WTC11 (cell line): ENCODE measurements at regions not wholly inside any gene's neighbourhood (a gene's known extent, or its start where the extent isn't known, plus 50 kb on each side); places are given as distances from the start of the nearest gene placed in this dataset.

Source experiments
- GABPB1 ChIP-seq: sonication (generic); formaldehyde crosslinking; IDR thresholded peaks from 2 replicates; pipeline ENCODE4 v1.8.1; 2023; ENCODE audit warnings: mild to moderate bottlenecking, missing genetic modification reagents
- JUN ChIP-seq: sonication (generic); formaldehyde crosslinking; IDR thresholded peaks from 2 replicates; pipeline ENCODE4 v1.8.0; 2023; ENCODE audit warnings: mild to moderate bottlenecking, missing genetic modification reagents
- SOX15 ChIP-seq: fragments of 250-450 bp; sonication (Bioruptor Pico); IDR thresholded peaks from 2 replicates; pipeline ENCODE4 v1.9.0; 2021; ENCODE audit warnings: mild to moderate bottlenecking
- TEAD4 ChIP-seq: sonication (generic); formaldehyde crosslinking; IDR thresholded peaks from 2 replicates; pipeline ENCODE4 v1.8.0; 2022; ENCODE audit warnings: mild to moderate bottlenecking, missing genetic modification reagents
- TF ChIP-seq, protein P1 (sequence below): fragments of 200-600 bp; IDR thresholded peaks from 2 replicates; pipeline ENCODE4 v1.8.0; 2022; ENCODE audit warnings: antibody characterized with exemption
- TF ChIP-seq, protein P2 (sequence below): sonication (generic); formaldehyde crosslinking; IDR thresholded peaks from 2 replicates; pipeline ENCODE4 v1.8.1; 2023; ENCODE audit warnings: mild to moderate bottlenecking, missing genetic modification reagents
- TF ChIP-seq, protein P3 (sequence below): sonication (generic); formaldehyde crosslinking; IDR thresholded peaks from 2 replicates; pipeline ENCODE4 v1.8.0; 2022; ENCODE audit warnings: missing genetic modification reagents
- TF ChIP-seq, protein P4 (sequence below): sonication (generic); formaldehyde crosslinking; conservative IDR thresholded peaks from 2 replicates; pipeline ENCODE4 v1.8.1; 2023; ENCODE audit warnings: mild to moderate bottlenecking, low read depth, missing genetic modification reagents, moderate library complexity
- TF ChIP-seq, protein P5 (sequence below): sonication (generic); formaldehyde crosslinking; IDR thresholded peaks from 2 replicates; pipeline ENCODE4 v1.8.1; 2022; ENCODE audit warnings: mild to moderate bottlenecking, moderate library complexity, missing genetic modification reagents
- TF ChIP-seq, protein P6 (sequence below): sonication (generic); formaldehyde crosslinking; IDR thresholded peaks from 2 replicates; pipeline ENCODE4 v1.8.0; 2023; ENCODE audit warnings: missing genetic modification reagents
- TF ChIP-seq, protein P7 (sequence below): sonication (generic); formaldehyde crosslinking; IDR thresholded peaks from 2 replicates; pipeline ENCODE4 v1.8.1; 2023; ENCODE audit warnings: mild to moderate bottlenecking, missing genetic modification reagents, borderline replicate concordance
- TF ChIP-seq, protein P8 (sequence below): sonication (generic); formaldehyde crosslinking; IDR thresholded peaks from 2 replicates; pipeline ENCODE4 v1.8.0; 2022; ENCODE audit warnings: mild to moderate bottlenecking, missing genetic modification reagents

DNA sequence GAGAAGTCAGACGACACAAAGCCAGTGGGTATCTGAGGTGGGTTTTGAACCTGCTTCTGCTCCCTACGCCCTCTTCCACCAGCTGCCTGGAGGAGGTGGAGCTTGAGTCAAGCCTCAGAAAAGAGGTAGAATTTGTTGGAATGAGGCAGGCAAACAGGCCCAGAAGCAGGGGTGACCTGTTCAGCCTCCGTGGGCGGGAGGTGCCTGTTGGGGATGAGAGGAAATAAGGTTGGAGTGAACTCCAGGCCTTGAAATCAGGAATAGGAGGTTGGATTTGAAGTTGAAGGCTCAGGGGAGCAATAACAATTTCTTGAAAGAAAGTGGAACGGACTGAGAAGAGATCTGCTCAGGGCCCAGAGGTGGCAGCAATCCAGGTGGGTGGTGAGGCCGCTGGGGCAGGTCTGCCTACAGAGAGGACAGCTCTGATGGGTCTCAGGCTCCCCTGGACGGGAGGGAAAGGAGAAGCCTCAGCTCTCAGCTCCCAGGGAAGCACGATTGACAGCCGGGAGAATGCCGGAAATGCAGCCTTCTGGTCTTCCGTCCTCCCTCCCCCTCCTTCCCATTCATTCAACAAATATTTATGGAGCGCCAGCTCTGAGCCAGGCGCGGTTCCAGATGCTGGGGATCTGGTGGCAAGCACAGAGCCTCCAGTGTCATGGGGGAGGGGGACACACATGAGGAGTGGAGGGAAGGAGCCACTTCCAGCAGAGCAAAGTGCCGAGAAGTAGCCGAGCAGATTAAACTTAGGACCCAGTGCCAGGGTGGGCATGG lies 61.9 kb upstream of the CIBAR2 start:
- TF ChIP-seq, protein P1, sequence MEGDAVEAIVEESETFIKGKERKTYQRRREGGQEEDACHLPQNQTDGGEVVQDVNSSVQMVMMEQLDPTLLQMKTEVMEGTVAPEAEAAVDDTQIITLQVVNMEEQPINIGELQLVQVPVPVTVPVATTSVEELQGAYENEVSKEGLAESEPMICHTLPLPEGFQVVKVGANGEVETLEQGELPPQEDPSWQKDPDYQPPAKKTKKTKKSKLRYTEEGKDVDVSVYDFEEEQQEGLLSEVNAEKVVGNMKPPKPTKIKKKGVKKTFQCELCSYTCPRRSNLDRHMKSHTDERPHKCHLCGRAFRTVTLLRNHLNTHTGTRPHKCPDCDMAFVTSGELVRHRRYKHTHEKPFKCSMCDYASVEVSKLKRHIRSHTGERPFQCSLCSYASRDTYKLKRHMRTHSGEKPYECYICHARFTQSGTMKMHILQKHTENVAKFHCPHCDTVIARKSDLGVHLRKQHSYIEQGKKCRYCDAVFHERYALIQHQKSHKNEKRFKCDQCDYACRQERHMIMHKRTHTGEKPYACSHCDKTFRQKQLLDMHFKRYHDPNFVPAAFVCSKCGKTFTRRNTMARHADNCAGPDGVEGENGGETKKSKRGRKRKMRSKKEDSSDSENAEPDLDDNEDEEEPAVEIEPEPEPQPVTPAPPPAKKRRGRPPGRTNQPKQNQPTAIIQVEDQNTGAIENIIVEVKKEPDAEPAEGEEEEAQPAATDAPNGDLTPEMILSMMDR: no peak
- TF ChIP-seq JUN: no peak
- no peak for TF ChIP-seq TEAD4 (CRISPR knock-in tag)
- TF ChIP-seq GABPB1 (CRISPR knock-in tag): no peak
- TF ChIP-seq, protein P2, sequence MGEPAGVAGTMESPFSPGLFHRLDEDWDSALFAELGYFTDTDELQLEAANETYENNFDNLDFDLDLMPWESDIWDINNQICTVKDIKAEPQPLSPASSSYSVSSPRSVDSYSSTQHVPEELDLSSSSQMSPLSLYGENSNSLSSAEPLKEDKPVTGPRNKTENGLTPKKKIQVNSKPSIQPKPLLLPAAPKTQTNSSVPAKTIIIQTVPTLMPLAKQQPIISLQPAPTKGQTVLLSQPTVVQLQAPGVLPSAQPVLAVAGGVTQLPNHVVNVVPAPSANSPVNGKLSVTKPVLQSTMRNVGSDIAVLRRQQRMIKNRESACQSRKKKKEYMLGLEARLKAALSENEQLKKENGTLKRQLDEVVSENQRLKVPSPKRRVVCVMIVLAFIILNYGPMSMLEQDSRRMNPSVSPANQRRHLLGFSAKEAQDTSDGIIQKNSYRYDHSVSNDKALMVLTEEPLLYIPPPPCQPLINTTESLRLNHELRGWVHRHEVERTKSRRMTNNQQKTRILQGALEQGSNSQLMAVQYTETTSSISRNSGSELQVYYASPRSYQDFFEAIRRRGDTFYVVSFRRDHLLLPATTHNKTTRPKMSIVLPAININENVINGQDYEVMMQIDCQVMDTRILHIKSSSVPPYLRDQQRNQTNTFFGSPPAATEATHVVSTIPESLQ: no peak
- TF ChIP-seq, protein P3, sequence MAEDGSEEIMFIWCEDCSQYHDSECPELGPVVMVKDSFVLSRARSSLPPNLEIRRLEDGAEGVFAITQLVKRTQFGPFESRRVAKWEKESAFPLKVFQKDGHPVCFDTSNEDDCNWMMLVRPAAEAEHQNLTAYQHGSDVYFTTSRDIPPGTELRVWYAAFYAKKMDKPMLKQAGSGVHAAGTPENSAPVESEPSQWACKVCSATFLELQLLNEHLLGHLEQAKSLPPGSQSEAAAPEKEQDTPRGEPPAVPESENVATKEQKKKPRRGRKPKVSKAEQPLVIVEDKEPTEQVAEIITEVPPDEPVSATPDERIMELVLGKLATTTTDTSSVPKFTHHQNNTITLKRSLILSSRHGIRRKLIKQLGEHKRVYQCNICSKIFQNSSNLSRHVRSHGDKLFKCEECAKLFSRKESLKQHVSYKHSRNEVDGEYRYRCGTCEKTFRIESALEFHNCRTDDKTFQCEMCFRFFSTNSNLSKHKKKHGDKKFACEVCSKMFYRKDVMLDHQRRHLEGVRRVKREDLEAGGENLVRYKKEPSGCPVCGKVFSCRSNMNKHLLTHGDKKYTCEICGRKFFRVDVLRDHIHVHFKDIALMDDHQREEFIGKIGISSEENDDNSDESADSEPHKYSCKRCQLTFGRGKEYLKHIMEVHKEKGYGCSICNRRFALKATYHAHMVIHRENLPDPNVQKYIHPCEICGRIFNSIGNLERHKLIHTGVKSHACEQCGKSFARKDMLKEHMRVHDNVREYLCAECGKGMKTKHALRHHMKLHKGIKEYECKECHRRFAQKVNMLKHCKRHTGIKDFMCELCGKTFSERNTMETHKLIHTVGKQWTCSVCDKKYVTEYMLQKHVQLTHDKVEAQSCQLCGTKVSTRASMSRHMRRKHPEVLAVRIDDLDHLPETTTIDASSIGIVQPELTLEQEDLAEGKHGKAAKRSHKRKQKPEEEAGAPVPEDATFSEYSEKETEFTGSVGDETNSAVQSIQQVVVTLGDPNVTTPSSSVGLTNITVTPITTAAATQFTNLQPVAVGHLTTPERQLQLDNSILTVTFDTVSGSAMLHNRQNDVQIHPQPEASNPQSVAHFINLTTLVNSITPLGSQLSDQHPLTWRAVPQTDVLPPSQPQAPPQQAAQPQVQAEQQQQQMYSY: no peak
- TF ChIP-seq, protein P4, sequence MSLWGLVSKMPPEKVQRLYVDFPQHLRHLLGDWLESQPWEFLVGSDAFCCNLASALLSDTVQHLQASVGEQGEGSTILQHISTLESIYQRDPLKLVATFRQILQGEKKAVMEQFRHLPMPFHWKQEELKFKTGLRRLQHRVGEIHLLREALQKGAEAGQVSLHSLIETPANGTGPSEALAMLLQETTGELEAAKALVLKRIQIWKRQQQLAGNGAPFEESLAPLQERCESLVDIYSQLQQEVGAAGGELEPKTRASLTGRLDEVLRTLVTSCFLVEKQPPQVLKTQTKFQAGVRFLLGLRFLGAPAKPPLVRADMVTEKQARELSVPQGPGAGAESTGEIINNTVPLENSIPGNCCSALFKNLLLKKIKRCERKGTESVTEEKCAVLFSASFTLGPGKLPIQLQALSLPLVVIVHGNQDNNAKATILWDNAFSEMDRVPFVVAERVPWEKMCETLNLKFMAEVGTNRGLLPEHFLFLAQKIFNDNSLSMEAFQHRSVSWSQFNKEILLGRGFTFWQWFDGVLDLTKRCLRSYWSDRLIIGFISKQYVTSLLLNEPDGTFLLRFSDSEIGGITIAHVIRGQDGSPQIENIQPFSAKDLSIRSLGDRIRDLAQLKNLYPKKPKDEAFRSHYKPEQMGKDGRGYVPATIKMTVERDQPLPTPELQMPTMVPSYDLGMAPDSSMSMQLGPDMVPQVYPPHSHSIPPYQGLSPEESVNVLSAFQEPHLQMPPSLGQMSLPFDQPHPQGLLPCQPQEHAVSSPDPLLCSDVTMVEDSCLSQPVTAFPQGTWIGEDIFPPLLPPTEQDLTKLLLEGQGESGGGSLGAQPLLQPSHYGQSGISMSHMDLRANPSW (CRISPR knock-in tag): no peak
- TF ChIP-seq SOX15 (CRISPR knock-in tag): no peak
- TF ChIP-seq, protein P5, sequence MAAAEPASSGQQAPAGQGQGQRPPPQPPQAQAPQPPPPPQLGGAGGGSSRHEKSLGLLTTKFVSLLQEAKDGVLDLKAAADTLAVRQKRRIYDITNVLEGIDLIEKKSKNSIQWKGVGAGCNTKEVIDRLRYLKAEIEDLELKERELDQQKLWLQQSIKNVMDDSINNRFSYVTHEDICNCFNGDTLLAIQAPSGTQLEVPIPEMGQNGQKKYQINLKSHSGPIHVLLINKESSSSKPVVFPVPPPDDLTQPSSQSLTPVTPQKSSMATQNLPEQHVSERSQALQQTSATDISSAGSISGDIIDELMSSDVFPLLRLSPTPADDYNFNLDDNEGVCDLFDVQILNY (CRISPR knock-in tag): no peak
- TF ChIP-seq, protein P6, sequence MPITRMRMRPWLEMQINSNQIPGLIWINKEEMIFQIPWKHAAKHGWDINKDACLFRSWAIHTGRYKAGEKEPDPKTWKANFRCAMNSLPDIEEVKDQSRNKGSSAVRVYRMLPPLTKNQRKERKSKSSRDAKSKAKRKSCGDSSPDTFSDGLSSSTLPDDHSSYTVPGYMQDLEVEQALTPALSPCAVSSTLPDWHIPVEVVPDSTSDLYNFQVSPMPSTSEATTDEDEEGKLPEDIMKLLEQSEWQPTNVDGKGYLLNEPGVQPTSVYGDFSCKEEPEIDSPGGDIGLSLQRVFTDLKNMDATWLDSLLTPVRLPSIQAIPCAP (CRISPR knock-in tag): no peak
- TF ChIP-seq, protein P7, sequence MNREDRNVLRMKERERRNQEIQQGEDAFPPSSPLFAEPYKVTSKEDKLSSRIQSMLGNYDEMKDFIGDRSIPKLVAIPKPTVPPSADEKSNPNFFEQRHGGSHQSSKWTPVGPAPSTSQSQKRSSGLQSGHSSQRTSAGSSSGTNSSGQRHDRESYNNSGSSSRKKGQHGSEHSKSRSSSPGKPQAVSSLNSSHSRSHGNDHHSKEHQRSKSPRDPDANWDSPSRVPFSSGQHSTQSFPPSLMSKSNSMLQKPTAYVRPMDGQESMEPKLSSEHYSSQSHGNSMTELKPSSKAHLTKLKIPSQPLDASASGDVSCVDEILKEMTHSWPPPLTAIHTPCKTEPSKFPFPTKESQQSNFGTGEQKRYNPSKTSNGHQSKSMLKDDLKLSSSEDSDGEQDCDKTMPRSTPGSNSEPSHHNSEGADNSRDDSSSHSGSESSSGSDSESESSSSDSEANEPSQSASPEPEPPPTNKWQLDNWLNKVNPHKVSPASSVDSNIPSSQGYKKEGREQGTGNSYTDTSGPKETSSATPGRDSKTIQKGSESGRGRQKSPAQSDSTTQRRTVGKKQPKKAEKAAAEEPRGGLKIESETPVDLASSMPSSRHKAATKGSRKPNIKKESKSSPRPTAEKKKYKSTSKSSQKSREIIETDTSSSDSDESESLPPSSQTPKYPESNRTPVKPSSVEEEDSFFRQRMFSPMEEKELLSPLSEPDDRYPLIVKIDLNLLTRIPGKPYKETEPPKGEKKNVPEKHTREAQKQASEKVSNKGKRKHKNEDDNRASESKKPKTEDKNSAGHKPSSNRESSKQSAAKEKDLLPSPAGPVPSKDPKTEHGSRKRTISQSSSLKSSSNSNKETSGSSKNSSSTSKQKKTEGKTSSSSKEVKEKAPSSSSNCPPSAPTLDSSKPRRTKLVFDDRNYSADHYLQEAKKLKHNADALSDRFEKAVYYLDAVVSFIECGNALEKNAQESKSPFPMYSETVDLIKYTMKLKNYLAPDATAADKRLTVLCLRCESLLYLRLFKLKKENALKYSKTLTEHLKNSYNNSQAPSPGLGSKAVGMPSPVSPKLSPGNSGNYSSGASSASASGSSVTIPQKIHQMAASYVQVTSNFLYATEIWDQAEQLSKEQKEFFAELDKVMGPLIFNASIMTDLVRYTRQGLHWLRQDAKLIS (CRISPR knock-in tag): no peak
- TF ChIP-seq, protein P8, sequence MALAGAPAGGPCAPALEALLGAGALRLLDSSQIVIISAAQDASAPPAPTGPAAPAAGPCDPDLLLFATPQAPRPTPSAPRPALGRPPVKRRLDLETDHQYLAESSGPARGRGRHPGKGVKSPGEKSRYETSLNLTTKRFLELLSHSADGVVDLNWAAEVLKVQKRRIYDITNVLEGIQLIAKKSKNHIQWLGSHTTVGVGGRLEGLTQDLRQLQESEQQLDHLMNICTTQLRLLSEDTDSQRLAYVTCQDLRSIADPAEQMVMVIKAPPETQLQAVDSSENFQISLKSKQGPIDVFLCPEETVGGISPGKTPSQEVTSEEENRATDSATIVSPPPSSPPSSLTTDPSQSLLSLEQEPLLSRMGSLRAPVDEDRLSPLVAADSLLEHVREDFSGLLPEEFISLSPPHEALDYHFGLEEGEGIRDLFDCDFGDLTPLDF (CRISPR knock-in tag): no peak
